Uterus (tissue), 3 donors: ENCODE measurements at regions not wholly inside any gene's neighbourhood (a gene's known extent, or its start where the extent isn't known, plus 50 kb on each side); places are given as distances from the start of the nearest gene placed in this dataset.

Experiments
- DNase-seq, 2 donors: peaks; one replicate each; pipeline ENCODE4 v3.0.0-alpha.2; 2019 to 2020
- H3K27ac ChIP-seq, 2 donors: fragments of 200-600 bp; sonication (generic); 1 replicate in 1 of 2; 2 replicates in 1 of 2; pipeline ENCODE4 v1.5.1; 2016 to 2018
- H3K27me3 ChIP-seq, 2 donors: fragments of 200-600 bp; sonication (generic); one replicate each; pipeline ENCODE4 v1.5.1; 2018 to 2019; ENCODE audit warnings: control low read depth in 1 of 2
- H3K36me3 ChIP-seq, 2 donors: fragments of 200-600 bp; sonication (generic); one replicate each; pipeline ENCODE4 v1.5.1; 2019; ENCODE audit warnings: control low read depth in 1 of 2
- H3K4me1 ChIP-seq, 2 donors: fragments of 200-600 bp; sonication (generic); one replicate each; pipeline ENCODE4 v1.5.1; 2018 to 2019; ENCODE audit warnings: control low read depth in 1 of 2
- H3K4me3 ChIP-seq, 2 donors: fragments of 200-600 bp; sonication (generic); 1 replicate in 1 of 2; 2 replicates in 1 of 2; pipeline ENCODE4 v1.5.1; 2018 to 2019; ENCODE audit warnings: mild to moderate bottlenecking in 1 of 2
- H3K9me3 ChIP-seq, 2 donors: fragments of 200-600 bp; sonication (generic); one replicate each; pipeline ENCODE4 v1.5.1; 2019; ENCODE audit warnings: control low read depth in 1 of 2
- POLR2A ChIP-seq, 2 donors: fragments of 450-650 bp; IDR thresholded peaks; one replicate each; pipeline ENCODE4 v1.6.1; 2016; ENCODE audit warnings: antibody characterized with exemption in 2 of 2, mild to moderate bottlenecking in 1 of 2, moderate library complexity in 1 of 2
- intact Hi-C: fragments of 100-400 bp; cut with DNase I; formaldehyde crosslinking; loops from one replicate; pipeline ENCODE4 v1.15.1; 2023; ENCODE audit warnings: low total_unique reads
- TF ChIP-seq, protein P1 (sequence below), 4 experiments: fragments of 200-600 bp in 2 of 4; fragments of 450-650 bp in 2 of 4; sonication (generic) in 2 of 4; IDR thresholded peaks; one replicate each; pipeline ENCODE4 v1.5.1; 2016 to 2019; ENCODE audit warnings: antibody characterized with exemption in 4 of 4, mild to moderate bottlenecking in 2 of 4, moderate library complexity in 1 of 4
- donor health status: DM: yes; HTN: yes; CAD: no.

DNA sequence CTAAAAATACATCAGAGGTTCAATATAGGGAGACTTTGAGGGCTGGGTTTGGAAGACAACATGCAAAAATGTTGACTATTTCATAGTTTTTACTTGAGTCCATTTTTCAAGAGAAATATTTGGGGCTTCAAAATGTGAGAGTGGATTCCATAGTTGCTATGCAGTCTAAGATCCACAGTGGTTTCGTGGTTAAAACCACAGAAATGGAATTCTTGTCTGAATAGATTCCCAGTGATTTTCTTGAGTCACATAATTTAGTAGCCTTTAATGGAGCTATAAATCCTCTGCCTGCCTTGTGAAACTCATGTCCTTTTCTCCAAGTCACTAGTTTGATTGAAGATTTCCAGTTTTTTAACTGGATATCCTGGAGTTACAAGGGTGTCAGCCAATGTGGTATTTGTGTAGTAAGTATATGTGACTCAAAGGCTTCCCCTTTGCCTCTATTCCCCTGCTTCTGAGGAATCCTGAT, 94.7 kb upstream of the RBMS3 start:
- Histone ChIP-seq H3K27ac (no peak overlapping the region), H3K9me3 (no peaks in the 10 kb centered on the region), H3K4me1 (no peaks in the 10 kb centered on the region), H3K4me3 (no peak overlapping the region), H3K36me3 (no peaks in the 10 kb centered on the region), H3K27me3 (no peaks in the 10 kb centered on the region)
- DNase-seq: no peak
- TF ChIP-seq POLR2A (IDR thresholded peaks at IDR 0.05): no peak
- TF ChIP-seq, protein P1, sequence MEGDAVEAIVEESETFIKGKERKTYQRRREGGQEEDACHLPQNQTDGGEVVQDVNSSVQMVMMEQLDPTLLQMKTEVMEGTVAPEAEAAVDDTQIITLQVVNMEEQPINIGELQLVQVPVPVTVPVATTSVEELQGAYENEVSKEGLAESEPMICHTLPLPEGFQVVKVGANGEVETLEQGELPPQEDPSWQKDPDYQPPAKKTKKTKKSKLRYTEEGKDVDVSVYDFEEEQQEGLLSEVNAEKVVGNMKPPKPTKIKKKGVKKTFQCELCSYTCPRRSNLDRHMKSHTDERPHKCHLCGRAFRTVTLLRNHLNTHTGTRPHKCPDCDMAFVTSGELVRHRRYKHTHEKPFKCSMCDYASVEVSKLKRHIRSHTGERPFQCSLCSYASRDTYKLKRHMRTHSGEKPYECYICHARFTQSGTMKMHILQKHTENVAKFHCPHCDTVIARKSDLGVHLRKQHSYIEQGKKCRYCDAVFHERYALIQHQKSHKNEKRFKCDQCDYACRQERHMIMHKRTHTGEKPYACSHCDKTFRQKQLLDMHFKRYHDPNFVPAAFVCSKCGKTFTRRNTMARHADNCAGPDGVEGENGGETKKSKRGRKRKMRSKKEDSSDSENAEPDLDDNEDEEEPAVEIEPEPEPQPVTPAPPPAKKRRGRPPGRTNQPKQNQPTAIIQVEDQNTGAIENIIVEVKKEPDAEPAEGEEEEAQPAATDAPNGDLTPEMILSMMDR (IDR thresholded peaks at IDR 0.05): no peak
- intact Hi-C loops: no loop called here

- H3K27me3 ChIP-seq: no peaks in the 10 kb centered on the region
- H3K4me3 ChIP-seq: no peak overlapping the region
- TF ChIP-seq POLR2A (IDR thresholded peaks at IDR 0.05): no peak
- TF ChIP-seq, protein P1 (IDR thresholded peaks at IDR 0.05): no peak
- intact Hi-C loops: no loop called here
- H3K9me3 ChIP-seq: no peaks in the 10 kb centered on the region
- no peaks in the 10 kb centered on the region for H3K4me1 ChIP-seq
- no peaks in the 10 kb centered on the region for H3K36me3 ChIP-seq
- H3K27ac ChIP-seq: no peak overlapping the region
- no peak for DNase-seq
These were observed 93.7 kb upstream of the RBMS3 start for GRCh38 chr3:29186982-29187725.

GRCh38 chr3:29189328-29189727, 91.5 kb upstream of the RBMS3 start:
- DNase-seq: no peak
- Histone ChIP-seq H3K4me1 (no peaks in the 10 kb centered on the region), H3K4me3 (no peak overlapping the region), H3K9me3 (no peaks in the 10 kb centered on the region), H3K27me3 (no peaks in the 10 kb centered on the region), H3K27ac (no peak overlapping the region), H3K36me3 (no peaks in the 10 kb centered on the region)
- TF ChIP-seq, protein P1 (IDR thresholded peaks at IDR 0.05): no peak
- no peak for TF ChIP-seq POLR2A (IDR thresholded peaks at IDR 0.05)
- intact Hi-C loops: no loop called here

GRCh38 chr3:29194139-29194538, 86.7 kb upstream of the RBMS3 start:
- TF ChIP-seq, protein P1 (IDR thresholded peaks at IDR 0.05): no peak
- TF ChIP-seq POLR2A (IDR thresholded peaks at IDR 0.05): no peak
- DNase-seq: no peak
- Histone ChIP-seq H3K4me1 (no peaks in the 10 kb centered on the region), H3K9me3 (no peaks in the 10 kb centered on the region), H3K27ac (no peak overlapping the region), H3K36me3 (no peaks in the 10 kb centered on the region), H3K4me3 (no peak overlapping the region), H3K27me3 (no peaks in the 10 kb centered on the region)
- intact Hi-C loops: no loop called here

DNA sequence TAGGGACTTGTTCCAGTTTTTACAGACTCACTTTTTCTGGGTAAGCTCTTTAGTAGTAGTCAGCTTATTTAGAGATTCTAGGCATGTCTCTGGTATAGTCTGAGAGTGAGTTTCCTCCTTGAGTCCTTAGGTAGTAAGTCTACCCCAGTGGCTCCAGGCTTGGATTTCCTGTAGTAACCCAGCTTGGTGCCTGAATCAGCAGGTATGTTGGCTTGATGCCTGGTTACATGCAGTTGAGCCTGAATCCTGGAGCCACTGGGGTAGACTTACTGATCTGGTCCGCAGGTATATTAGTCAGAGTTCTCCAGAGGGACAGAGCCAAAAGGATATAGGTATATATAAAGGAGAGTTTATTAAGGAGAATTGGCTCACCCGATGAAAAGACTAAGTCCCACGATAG, 85.8 kb upstream of the RBMS3 start:
- no peak overlapping the region for H3K27ac ChIP-seq
- no peaks in the 10 kb centered on the region for H3K36me3 ChIP-seq
- no peak for TF ChIP-seq POLR2A (IDR thresholded peaks at IDR 0.05)
- TF ChIP-seq, protein P1 (IDR thresholded peaks at IDR 0.05): no peak
- no peaks in the 10 kb centered on the region for H3K4me1 ChIP-seq
- no peak for DNase-seq
- intact Hi-C loops: no loop called here
- no peaks in the 10 kb centered on the region for H3K9me3 ChIP-seq
- H3K4me3 ChIP-seq: no peak overlapping the region
- H3K27me3 ChIP-seq: no peaks in the 10 kb centered on the region
